DND-41 (cell line): ENCODE measurements at regions not wholly inside any gene's neighbourhood (a gene's known extent, or its start where the extent isn't known, plus 50 kb on each side); places are given as distances from the start of the nearest gene placed in this dataset.
A peak's percentile ranks its signal among the peaks of the same experiment; 100 is the strongest.

Source experiments
- ATAC-seq: fragments of 200-7000 bp; cut with Tn5 transposase; 3 replicates; pipeline ENCODE4 v1.9.1; 2021; ENCODE audit warnings: low read depth; ENCODE audit not compliant: insufficient read depth
- DNase-seq: peaks from one replicate; pipeline ENCODE4 v3.0.0-alpha.2; 2020
- H2AFZ ChIP-seq: 2 replicates; pipeline ENCODE4 v1.6.0; 2012; ENCODE audit warnings: low read depth, low read length
- H3K27ac ChIP-seq: 2 replicates; pipeline ENCODE4 v1.5.1; 2012; ENCODE audit warnings: low read length, inconsistent platforms
- H3K27me3 ChIP-seq: fragments of 200-600 bp; sonication (generic); 2 replicates; pipeline ENCODE4 v1.6.0; 2012; ENCODE audit warnings: low read length, mild to moderate bottlenecking, inconsistent platforms; ENCODE audit not compliant: insufficient read depth, poor library complexity
- H3K36me3 ChIP-seq: 2 replicates; pipeline ENCODE4 v1.5.1; 2012; ENCODE audit warnings: low read length, inconsistent platforms; ENCODE audit not compliant: insufficient read depth
- H3K4me1 ChIP-seq: 2 replicates; pipeline ENCODE4 v1.5.1; 2012; ENCODE audit warnings: mild to moderate bottlenecking, low read length; ENCODE audit not compliant: insufficient read depth
- H3K4me2 ChIP-seq: 2 replicates; pipeline ENCODE4 v1.6.0; 2012; ENCODE audit warnings: mild to moderate bottlenecking, moderate library complexity, low read length, inconsistent platforms; ENCODE audit not compliant: insufficient read depth
- H3K4me3 ChIP-seq, 2 experiments: fragments of 200-600 bp in 1 of 2; shearing (Covaris generic) in 1 of 2; 2 replicates each; pipeline ENCODE4 v1.5.1; 2012 to 2016; ENCODE audit warnings: inconsistent platforms in 2 of 2, low read length in 2 of 2, mild to moderate bottlenecking in 2 of 2, low read depth in 1 of 2, moderate library complexity in 1 of 2
- H3K79me2 ChIP-seq: 2 replicates; pipeline ENCODE4 v1.6.0; 2012; ENCODE audit warnings: low read length, inconsistent platforms; ENCODE audit not compliant: insufficient read depth
- H3K9ac ChIP-seq: 2 replicates; pipeline ENCODE4 v1.6.0; 2012; ENCODE audit warnings: low read depth, mild to moderate bottlenecking, inconsistent platforms, low read length, moderate library complexity
- H3K9me3 ChIP-seq: 2 replicates; pipeline ENCODE4 v1.5.1; 2012; ENCODE audit warnings: low read length, moderate library complexity, mild to moderate bottlenecking, inconsistent platforms; ENCODE audit not compliant: insufficient read depth, severe bottlenecking
- H4K20me1 ChIP-seq: 2 replicates; pipeline ENCODE4 v1.6.0; 2012; ENCODE audit warnings: low read length; ENCODE audit not compliant: insufficient read depth
- CTCF ChIP-seq: IDR thresholded peaks from 2 replicates; pipeline ENCODE4 v1.5.1; 2012; ENCODE audit warnings: borderline replicate concordance, low read length, moderate library complexity, mild to moderate bottlenecking; ENCODE audit not compliant: poor library complexity, severe bottlenecking; ENCODE audit errors: extremely low read depth
- EZH2 ChIP-seq: IDR thresholded peaks from 3 replicates; pipeline ENCODE4 v1.6.1; 2012; ENCODE audit warnings: borderline replicate concordance, low read depth, mild to moderate bottlenecking, moderate library complexity, low read length, inconsistent platforms; ENCODE audit not compliant: severe bottlenecking

GRCh38 chr4:128600996-128601871 is 208.3 kb upstream of the JADE1 start:
- no peak overlapping the region for H3K9ac ChIP-seq
- H2AFZ ChIP-seq: no peak overlapping the region

GRCh38 chr4:128600410-128600809 is 209.1 kb upstream of the JADE1 start:
- ATAC-seq: no peak
- H3K4me1 ChIP-seq: no peaks in the 10 kb centered on the region
- no peak for TF ChIP-seq CTCF
- no peak for TF ChIP-seq EZH2

More at GRCh38 chr4:128600996-128601871, 208.3 kb upstream of the JADE1 start:
- H3K4me1 ChIP-seq: no peaks in the 10 kb centered on the region
- H3K4me3 ChIP-seq: no peak overlapping the region
- no peak overlapping the region for H3K4me2 ChIP-seq
- no peaks in the 10 kb centered on the region for H4K20me1 ChIP-seq
- no peak overlapping the region for H3K27ac ChIP-seq
- no peaks in the 10 kb centered on the region for H3K9me3 ChIP-seq
- TF ChIP-seq EZH2: no peak
- no peak for TF ChIP-seq CTCF
- H3K27me3 ChIP-seq: no peaks in the 10 kb centered on the region
- H3K36me3 ChIP-seq: no peaks in the 10 kb centered on the region
- ATAC-seq: peak; percentile 63; the same call in 1 of the 3 replicates
- no peaks in the 10 kb centered on the region for H3K79me2 ChIP-seq
- DNase-seq: peak; percentile 9

GRCh38 chr4:128597500-128597899 is 212.0 kb upstream of the JADE1 start:
- H2AFZ ChIP-seq: no peak overlapping the region
- no peak for TF ChIP-seq EZH2
- no peak for TF ChIP-seq CTCF
- no peaks in the 10 kb centered on the region for H3K9me3 ChIP-seq
- H3K27ac ChIP-seq: no peak overlapping the region
- no peak overlapping the region for H3K4me2 ChIP-seq
- H3K27me3 ChIP-seq: no peaks in the 10 kb centered on the region
- no peaks in the 10 kb centered on the region for H3K36me3 ChIP-seq
- no peaks in the 10 kb centered on the region for H4K20me1 ChIP-seq
- H3K9ac ChIP-seq: no peak overlapping the region
- H3K4me1 ChIP-seq: no peaks in the 10 kb centered on the region
- ATAC-seq (no peak), DNase-seq (no peak)
- H3K79me2 ChIP-seq: no peaks in the 10 kb centered on the region
- no peak overlapping the region for H3K4me3 ChIP-seq

More at GRCh38 chr4:128600410-128600809, 209.1 kb upstream of the JADE1 start:
- no peak overlapping the region for H3K4me2 ChIP-seq
- no peak overlapping the region for H3K4me3 ChIP-seq
- no peaks in the 10 kb centered on the region for H3K36me3 ChIP-seq
- no peaks in the 10 kb centered on the region for H3K9me3 ChIP-seq
- no peaks in the 10 kb centered on the region for H4K20me1 ChIP-seq
- no peak overlapping the region for H3K27ac ChIP-seq
- H3K9ac ChIP-seq: no peak overlapping the region
- H3K79me2 ChIP-seq: no peaks in the 10 kb centered on the region
- H2AFZ ChIP-seq: no peak overlapping the region
- no peaks in the 10 kb centered on the region for H3K27me3 ChIP-seq
- DNase-seq: no peak
